GM18868 (cell line): ENCODE measurements at regions not wholly inside any gene's neighbourhood (a gene's known extent, or its start where the extent isn't known, plus 50 kb on each side); places are given as distances from the start of the nearest gene placed in this dataset.
"Not testable (repeated sequence)": the region's sequence is repeated elsewhere in the genome, so short reads cannot be mapped to it uniquely, and the experiment has no call there.

Experiments
- ATAC-seq: cut with Tn5 transposase; IDR thresholded peaks from one replicate; pipeline ENCODE4 v1.9.1; 2021; ENCODE audit warnings: mild to moderate bottlenecking, moderate library complexity; ENCODE audit not compliant: unreplicated experiment

DNA sequence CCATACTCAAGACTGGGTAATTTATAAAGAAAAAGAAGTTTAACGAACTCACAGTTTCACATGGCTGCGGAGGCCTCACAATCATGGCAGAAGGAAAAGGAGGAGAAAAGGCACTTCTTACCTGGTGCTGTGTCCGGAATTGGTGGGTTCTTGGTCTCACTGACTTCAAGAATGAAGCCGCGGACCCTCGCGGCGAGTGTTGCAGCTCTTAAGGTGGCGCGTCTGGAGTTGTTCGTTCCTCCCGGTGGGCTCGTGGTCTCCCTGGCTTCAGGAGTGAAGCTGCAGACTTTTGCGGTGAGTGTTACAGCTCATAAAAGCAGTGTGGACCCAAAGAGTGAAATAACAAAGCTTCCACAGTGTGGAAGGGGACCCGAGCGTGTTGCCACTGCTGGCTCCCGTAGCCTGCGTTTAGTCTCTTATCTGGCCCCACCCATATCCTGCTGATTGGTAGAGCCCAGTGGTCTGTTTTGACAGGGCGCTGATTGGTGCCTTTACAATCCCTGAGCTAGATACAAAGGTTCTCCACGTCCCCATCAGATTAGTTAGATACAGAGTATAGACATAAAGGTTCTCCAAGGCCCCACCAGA is 846.0 kb downstream of the CDH18 start:
- ATAC-seq, result not testable (repeated sequence)

DNA sequence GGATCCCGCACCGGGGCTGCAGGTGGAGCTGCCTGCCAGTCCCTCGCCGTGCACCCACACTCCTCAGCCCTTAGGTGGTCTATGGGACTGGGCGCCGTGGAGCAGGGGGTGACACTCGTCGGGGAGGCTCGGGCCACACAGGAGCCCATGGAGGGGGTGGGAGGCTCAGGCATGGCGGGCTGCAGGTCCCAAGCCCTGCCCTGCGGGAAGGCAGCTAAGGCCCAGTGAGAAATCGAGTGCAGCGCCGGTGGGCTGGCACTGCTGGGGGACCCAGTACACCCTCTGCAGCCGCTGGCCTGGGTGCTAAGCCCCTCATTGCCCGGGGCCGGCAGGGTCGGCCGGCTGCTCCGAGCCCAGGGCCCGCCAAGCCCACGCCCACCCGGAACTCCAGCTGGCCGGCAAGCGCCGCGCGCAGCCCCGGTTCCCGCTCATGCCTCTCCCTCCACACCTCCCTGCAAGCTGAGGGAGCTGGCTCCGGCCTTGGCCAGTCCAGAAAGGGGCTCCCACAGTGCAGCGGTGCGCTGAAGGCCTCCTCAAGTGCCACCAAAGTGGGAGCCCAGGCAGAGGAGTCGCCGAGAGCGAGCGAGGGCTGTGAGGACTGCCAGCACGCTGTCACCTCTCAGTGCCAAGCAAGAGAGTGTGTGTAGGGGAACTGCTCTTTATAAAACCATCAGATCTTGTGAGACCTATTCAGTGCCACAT is 845.1 kb downstream of the CDH18 start:
- ATAC-seq, result not testable (repeated sequence)

DNA sequence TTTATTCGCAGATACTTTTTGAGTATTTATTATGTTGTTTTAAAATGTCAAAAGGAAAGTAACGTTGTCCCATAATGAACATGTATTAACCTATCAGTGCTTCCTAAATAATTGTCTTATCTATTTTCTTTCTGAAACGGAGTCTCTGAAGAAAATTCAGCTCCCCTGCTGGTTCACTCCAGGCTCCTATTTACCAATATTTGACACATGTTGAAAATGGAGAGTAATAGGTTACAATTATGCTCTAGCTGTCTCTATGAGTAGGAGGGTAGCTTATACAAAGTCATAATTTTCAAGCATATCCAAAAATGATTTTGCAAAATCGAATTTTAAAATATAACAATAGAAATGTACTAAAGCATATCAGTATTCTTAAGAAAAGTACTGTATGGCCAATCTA is 844.1 kb downstream of the CDH18 start:
- ATAC-seq, result no peak

DNA sequence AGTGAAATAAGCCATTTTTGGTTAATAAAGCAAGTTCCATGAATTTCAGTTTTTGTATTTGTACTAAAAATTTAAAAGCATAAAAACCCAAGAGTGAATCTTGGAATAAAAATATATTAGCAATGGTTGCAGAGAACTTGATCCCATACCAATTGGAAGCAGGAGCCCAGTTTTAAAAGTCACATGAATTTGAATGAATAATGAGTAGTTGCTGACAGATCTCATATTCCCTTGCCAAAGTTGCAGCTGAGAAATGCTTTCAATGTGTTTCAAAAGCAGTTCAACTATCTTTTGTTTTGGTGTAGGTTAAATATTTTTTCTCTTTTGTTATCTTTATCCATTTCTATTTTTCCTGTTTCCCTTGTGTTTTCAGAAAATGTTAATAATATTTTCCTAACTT is 818.6 kb downstream of the CDH18 start:
- no peak for ATAC-seq

DNA sequence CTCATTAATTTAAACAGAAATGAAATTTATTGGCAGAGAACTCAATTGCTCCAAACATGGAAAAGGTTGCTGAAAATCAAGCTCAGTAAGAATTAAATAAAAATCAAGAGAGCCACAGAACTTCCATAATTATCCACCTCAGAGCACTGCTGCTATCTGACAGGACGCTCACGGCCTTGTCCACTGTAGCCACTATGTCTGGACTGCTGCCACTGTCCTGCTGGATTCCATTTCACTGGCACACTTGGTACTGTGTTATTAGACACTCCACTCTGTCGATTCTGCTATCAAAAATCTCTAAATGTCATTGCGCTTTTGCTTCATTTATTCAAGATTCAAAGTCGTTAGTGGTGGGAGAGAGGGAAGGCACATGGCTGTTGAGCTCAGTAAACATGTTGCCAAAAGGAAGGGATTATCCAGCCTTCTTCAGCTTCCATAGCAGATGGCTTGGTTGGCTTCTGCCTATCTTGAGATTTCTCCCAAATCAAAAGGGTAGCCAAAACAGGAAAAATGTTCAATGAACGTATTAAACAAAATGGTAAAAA is 815.0 kb downstream of the CDH18 start:
- no peak for ATAC-seq

DNA sequence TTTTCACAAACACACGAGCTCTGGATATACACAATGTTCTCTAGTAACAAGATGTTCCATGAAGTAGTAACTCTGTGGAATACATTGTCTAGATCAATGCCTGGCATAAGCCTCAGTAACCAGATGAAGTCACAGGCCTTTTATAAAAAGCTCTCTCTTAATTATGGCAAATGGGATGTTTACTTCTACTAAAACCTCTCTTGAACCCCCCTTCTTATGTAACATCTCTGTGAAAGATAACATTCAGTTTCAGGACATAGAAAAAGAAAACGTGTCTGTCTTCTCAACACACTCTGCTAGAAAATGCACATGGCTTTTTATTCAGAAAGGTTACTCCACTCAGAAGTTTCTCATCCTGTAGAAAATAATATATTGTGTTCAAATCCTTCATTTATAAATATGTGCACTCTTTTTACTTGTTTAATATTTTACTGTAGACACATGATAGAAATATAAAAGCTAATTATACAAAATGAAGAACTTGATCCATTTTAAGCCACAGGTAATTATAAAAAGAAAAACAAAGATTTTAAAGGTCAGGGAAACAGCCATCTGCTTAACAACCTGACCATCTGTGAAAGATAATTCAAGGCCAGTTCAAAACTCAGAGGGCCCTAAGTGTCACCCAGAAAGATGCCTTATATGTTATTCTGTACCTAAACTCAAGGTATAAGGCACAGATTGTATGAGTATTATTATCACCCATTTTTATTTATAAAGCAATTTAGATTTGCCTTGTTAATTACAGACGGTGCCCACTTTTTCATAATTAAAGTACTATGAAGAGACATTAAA is 812.0 kb downstream of the CDH18 start:
- ATAC-seq, result no peak

DNA sequence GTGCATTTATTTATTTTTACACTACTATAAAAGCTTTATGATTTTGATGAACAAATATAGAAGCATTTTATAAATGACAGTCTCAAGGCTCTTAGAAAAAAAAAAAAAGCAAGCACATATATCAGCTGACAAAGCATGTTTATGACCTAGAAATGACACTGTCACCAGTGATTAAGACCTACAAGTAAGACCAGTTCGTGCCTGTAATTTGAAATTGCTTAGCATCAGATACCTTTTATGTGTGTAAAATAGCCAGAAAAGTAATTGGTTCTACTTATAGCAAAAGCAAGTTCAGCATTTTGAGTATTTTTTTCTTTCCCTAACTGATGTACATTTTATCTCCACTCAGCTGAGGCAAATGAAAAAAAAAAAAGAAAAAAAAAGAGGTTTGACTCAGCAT is 808.4 kb downstream of the CDH18 start:
- ATAC-seq, result no peak

DNA sequence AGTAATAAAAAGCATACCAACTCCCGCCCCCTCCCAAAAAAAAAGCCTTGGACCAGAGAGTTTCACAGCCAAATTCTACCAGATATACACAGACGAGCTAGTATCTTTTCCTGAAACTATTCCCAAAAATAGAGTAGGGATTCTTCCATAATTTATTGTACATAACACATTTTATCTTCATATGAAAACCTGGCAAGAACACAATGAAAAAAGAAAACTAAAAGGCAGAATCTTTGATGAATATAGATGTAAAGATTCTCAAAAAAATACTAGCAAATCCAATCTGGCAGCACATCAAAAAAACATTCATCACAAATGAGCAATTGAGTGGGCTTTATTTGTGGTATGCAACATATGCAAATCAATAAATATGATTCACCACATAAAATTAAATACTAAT is 798.8 kb downstream of the CDH18 start:
- ATAC-seq, result no peak

DNA sequence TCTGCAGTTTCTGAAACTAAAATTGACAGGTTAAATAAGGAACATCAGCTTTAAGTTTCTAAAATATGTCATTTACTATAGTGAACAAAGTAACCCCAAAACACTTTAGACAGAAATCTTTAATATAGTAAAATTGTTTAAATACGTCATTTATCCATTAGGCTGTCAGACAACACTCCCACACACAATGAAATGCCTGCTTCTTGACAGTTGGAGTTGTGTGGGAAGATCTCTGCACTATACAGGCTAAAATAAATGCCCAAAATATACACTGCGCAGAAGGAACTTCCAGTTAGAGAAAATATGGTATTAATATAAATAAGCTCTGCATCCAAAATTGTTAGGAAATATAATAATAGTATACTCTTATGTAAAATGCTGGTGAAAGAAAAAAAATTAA is 794.4 kb downstream of the CDH18 start:
- no peak for ATAC-seq

DNA sequence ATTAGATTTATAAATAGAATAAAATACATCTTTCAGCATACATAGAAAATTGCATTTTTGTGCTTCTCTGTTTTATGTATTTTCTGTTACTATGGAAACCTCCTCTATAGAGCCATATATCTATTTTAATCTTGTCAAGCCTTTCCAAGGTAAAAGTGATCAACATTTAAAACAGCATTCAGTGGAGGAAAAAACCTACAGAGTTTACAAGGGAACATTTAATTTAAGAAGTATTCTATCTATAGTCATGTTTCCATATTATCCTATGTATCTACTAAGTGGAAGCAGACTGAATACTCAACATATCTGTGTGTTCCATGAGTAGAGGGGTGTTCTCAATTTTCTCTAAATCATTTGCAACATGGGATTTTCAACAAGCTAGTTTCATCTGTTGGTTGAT is 791.4 kb downstream of the CDH18 start:
- ATAC-seq, result no peak

DNA sequence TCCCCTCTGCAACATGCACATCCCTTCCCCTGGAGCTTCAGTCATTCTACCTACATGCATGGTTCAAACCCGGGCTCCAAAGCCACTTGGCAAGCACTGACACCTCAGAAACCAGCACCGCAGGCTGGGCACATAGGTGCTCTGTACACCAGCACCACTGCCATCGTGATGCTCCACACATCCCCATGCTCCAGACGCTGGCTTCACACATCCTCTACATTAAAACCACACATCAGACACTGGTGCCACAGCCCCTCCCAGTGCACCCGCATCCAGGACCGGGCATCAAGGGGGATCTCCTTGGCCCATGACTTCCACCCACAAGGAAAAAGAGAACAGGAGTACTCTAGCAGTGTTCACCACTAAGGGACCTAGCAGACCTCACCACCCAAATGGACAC is 787.7 kb downstream of the CDH18 start:
- no peak for ATAC-seq

DNA sequence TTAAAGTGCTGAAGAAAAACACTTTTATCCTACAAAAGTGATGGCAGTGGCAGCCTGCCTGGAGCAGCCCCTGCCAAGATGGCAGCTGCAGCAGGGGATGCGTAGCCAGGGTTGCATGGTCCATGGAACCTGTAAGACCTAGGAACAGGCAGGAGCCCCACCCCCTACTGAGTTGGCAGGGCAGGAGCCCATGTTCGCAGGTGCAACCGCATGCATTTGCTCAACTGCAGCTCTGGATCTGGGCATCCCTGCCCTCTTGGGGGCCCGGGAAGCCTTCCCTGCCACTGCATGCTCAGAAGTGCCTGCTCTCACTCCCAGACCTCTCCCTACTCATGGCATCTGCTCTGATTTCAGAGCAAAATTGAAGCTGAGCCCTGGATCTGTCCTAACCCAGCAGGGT is 779.6 kb downstream of the CDH18 start:
- ATAC-seq, result no peak

DNA sequence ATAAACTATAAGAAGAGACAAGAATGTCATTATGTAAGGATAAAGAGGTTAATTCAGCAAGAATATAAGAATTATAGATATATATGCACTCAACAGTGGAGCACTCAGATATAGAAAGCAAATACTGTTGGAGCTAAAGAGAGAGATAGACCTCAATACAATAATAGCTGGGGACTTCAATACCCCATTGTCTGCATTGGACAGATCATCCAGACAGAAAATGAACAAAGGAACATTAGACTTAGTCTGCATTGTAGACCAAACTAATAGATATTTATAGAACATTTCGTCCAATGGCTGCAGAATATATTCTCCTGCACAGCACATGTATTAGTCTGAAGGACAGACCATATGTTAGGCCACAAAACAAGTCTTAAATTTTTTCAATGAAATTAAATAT is 777.1 kb downstream of the CDH18 start:
- no peak for ATAC-seq

DNA sequence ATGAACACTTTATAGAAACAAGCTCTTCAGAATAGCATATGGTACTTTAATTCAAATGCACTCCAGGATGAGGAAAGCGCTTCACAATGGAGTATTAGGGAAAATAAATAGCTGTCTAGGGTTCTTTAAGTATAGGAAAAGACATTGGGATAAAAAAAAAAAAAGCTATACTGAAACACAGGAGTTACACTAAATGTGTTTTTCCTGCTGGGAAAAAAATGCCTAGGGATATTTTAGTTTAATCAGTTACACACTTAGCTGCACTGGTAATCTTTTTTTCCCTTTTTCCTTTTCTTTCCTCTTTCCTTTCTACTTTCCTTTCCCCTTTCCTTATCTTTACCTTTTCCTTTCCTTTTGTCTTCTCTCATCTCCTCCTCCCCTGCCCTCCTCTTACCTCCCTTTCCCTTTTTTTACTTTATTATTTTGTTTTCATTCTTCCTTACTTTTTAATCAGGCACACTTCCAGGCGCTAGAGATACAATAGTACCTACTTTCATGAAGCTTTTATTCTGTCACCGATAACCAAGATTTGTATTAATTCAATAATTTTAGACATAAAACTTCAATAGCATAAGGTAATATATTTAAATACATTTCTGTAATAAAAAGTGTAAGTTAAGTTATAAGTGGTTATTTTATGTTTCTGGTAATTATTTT is 758.7 kb downstream of the CDH18 start:
- no peak for ATAC-seq

DNA sequence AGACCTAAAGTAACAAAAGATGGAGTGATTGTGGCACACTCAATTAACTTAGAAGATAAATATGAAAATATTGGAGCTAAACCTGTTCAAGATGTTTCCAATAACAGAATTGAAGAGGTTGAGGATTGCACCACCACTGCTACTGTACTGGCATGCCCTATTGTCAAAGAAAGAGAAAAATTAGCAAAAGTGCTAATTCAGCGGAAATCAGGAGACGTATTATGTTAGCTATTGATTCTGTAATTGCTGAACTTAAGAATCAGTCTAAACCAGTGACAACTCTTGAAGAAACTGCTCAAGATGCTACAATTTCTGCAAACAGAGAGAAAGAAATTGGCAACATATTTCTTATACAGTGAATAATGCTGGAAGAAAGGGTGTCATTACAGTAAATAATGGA is 754.4 kb downstream of the CDH18 start:
- no peak for ATAC-seq

DNA sequence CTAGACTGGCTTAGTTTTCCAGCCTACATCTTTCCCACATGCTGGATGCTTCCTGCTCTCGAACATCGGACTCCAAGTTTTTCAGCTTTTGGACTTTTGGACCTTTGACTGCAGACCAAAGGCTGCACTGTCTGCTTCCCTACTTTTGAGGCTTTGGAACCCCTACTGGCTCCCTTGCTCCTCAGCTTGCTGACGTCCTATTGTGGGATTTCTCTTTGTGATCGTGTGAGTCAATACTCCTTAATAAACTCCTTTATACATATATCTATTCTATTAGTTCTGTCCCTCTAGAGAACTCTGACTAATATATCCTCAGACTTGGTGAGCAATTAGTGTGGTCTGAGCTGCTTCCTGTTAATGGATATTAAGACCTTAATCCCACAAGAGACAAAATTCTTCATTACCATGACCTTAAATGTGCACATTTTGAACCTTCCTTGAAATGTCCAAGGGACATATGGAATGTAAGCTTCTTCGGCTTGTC is 752.9 kb downstream of the CDH18 start:
- ATAC-seq, result no peak

DNA sequence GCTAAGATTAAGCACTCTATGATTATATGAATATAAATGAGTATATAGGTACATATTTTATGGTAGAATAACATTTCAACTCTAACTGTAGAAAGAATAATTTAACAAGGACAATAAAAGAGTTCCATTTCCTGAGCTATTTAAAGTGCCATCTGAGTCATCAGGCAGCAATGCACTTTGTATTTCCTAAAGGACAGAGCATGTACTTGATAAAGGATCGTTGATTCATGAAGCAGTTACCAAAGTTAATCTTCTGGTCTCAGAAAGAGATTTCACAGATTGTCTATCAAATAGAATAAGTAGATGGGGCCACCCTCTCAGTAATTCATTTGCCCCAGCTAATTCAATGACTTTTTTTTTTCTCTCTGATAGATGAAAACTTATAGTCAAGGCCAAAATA is 747.8 kb downstream of the CDH18 start:
- no peak for ATAC-seq

DNA sequence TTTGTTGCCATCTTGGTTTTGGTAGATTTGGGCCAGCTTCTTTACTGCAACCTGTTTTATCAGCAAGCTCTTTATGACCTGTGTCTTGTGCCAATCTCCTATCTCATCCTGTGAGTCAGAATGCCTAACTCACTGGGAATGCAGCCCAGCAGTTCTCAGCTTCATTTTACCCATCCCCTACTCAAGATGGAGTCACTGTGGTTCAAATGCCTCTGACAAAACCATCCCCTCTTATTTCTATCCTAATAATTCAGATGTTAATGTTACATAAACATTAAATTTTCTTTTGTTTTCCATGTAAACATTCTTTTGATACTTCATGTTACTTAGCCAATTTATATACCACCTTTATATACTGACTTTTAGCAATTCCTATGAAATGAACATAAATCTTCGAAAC is 746.3 kb downstream of the CDH18 start:
- no peak for ATAC-seq

DNA sequence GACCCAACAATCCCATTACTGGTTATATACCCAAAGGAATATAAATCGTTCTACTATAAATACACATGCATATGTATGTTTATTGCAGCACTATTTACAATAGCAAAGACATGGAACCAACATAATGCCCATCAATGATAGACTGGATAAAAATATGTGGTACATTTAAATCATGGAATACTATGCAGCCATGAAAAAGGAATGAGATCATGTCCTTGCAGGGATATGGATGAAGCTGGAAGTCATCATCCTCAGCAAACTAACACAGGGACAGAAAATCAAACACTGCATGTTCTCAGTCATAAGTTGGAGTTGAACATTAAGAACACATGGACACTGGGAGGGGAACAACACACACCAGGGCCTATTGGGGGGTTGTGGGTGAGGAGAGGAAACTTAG is 741.8 kb downstream of the CDH18 start:
- ATAC-seq, result not testable (repeated sequence)

DNA sequence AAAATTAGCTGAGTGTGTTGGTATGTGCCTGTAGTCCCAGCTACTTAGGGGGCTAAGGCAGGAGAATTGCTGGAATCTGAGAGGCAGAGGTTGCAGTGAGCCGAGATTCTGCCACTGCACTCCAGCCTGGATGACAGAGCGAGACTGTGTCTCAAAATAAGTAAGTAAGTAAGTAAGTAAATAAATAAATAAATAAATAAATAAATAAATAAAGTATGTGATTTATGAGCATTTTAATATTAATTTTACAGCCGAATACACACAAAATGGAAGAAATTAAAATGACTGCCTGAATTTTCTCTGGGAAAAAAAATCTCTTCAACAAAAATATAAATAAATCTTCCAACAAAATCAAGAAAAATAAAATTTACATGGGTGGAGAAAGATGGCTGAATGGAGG is 740.7 kb downstream of the CDH18 start:
- no peak for ATAC-seq

DNA sequence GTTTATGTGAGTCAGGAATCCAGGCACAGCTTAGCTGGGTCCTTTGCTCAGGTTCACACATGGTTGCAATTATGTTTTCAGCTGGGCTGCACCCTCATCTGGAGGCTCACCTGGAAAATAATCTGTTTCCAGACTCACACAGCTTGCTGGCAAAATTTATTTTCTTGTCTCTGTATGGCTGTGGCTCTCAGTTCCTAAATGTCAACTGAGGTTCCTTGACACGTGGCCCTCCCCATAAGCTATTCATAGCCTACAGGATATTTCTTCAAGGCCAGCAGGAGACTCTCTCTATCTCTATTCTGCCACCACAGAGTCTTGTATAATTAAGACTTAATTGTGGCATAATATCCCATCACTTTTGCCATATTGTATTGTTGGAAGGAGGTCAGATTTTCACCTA is 732.0 kb downstream of the CDH18 start:
- no peak for ATAC-seq
